ENCODE measurements at regions not wholly inside any gene's neighbourhood (a gene's known extent, or its start where the extent isn't known, plus 50 kb on each side); places are given as distances from the start of the nearest gene placed in this dataset.
A peak's percentile ranks its signal among the peaks of the same experiment; 100 is the strongest.

DNA sequence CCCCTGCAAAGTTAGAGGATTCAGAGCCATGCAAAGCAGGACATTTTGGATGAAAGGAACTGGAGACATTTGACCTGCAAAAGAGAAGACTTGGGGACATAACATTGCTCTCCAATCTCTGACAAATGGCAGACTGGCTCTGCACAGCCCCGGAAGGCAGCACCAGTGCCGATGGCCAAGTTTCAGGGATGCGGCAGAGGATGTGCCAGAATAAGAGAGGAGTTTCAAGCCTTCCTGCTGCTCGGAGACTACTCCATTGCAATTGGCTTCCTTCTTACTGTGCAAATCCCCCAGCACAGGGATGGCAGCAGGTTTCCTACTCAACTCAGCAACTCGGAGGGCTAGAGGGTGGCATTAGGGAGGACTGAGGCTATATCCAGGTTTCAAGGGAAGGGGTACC, 268.8 kb upstream of the ZMIZ1 start:
- POLR2A ChIA-PET, result no interaction called here
- TF ChIP-seq, protein P1, sequence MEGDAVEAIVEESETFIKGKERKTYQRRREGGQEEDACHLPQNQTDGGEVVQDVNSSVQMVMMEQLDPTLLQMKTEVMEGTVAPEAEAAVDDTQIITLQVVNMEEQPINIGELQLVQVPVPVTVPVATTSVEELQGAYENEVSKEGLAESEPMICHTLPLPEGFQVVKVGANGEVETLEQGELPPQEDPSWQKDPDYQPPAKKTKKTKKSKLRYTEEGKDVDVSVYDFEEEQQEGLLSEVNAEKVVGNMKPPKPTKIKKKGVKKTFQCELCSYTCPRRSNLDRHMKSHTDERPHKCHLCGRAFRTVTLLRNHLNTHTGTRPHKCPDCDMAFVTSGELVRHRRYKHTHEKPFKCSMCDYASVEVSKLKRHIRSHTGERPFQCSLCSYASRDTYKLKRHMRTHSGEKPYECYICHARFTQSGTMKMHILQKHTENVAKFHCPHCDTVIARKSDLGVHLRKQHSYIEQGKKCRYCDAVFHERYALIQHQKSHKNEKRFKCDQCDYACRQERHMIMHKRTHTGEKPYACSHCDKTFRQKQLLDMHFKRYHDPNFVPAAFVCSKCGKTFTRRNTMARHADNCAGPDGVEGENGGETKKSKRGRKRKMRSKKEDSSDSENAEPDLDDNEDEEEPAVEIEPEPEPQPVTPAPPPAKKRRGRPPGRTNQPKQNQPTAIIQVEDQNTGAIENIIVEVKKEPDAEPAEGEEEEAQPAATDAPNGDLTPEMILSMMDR (IDR thresholded peaks at IDR 0.05; ENCODE audit: low read depth, low read length), result no peak
- DNase-seq (ENCODE audit: low read depth, low spot score), result no peak
- no peaks in the 10 kb centered on the region; the same call in 1 of the 2 replicates for H3K9me3 ChIP-seq (ENCODE audit: control insufficient read depth, insufficient read depth, low read length)
- CTCF ChIA-PET, result no interaction called here
- peaks cover 27% of the 10 kb centered on the region for H3K27me3 ChIP-seq (ENCODE audit: control insufficient read depth, insufficient read depth, low read length)
- H3K4me3 ChIP-seq (ENCODE audit: low read depth, low read length), result no peak overlapping the region
- H3K27ac ChIP-seq (ENCODE audit: low read depth, low read length), result no peak overlapping the region

DNA sequence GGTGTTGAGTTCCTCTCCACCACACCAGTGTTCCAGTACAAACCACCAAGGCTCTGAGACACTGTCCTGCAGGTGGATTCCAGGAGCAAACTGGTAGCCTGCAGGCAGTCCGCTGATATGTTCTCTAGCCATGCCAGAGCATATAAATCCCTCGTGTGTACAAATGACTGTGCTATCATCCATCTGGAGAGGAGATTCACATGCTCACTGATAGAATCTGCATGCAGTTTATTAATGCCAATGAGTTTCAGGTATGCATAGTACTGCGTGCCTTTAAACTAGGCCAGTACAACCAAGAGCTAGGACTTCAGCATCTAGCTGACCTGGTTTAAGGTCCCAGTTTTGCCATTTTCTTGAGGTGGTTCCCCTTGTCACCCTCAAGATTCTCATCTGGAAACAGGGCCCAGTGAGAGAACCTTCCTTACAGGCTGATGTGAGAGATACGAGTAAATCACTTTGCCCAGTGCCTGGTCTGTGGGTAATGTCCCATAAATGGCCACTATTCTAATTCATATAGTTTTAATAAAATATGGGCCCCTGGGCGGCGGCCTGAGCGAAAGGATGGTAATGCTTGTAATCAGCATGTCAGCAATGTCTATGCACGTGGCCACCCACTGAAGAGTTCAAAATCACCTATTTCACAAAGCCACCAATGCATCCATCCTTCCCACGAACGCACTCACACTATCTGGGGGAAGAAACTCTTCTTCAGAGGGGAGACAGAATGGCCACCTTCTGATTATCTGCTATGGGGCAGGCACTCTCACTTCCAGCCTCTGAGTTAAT, 268.0 kb upstream of the ZMIZ1 start:
- Histone ChIP-seq H3K27me3 (ENCODE audit: control insufficient read depth, insufficient read depth, low read length) (peaks cover 23% of the 10 kb centered on the region), H3K9me3 (ENCODE audit: control insufficient read depth, insufficient read depth, low read length) (no peaks in the 10 kb centered on the region; the same call in 1 of the 2 replicates), H3K4me3 (ENCODE audit: low read depth, low read length) (no peak overlapping the region), H3K27ac (ENCODE audit: low read depth, low read length) (no peak overlapping the region)
- ChIA-PET POLR2A (no interaction called here), CTCF (interaction anchor here (0.7 kb wide), 1 partner anchor 10 kb away, joined by 3 read pairs; no protein-coding TSS in a partner anchor)
- no peak for DNase-seq (ENCODE audit: low read depth, low spot score)
- TF ChIP-seq, protein P1 (IDR thresholded peaks at IDR 0.05; ENCODE audit: low read depth, low read length), result no peak

DNA sequence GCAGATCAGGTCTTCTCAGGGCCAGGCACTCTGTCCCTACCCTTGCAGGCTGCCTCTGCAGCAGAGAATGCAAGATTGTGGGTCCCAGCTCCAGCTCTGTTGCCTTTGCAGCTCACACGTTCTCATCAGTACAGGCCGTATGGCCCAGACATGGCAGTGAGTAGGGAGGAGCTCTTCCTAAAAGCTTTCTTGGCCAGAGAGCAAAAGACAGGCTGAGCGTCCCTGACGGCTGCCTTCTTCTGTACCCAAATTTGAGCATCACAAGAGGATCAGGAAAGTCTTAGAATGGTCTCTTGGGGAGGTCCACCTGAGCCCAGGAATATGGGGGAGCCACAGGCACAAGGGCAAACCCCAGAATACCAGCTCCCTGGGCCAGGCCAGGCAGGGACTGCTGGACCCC, 266.3 kb upstream of the ZMIZ1 start:
- POLR2A ChIA-PET, result no interaction called here
- H3K4me3 ChIP-seq (ENCODE audit: low read depth, low read length), result no peak overlapping the region
- TF ChIP-seq, protein P1 (IDR thresholded peaks at IDR 0.05; ENCODE audit: low read depth, low read length), result no peak
- H3K27ac ChIP-seq (ENCODE audit: low read depth, low read length), result peak overlapping the region; percentile 60
- no peak for DNase-seq (ENCODE audit: low read depth, low spot score)
- no peaks in the 10 kb centered on the region; the same call in 1 of the 2 replicates for H3K9me3 ChIP-seq (ENCODE audit: control insufficient read depth, insufficient read depth, low read length)
- CTCF ChIA-PET, result interaction anchor here (1.2 kb wide), 1 partner anchor 16 kb away, joined by 4 read pairs; no protein-coding TSS in a partner anchor
- H3K27me3 ChIP-seq (ENCODE audit: control insufficient read depth, insufficient read depth, low read length), result peaks cover 22% of the 10 kb centered on the region

DNA sequence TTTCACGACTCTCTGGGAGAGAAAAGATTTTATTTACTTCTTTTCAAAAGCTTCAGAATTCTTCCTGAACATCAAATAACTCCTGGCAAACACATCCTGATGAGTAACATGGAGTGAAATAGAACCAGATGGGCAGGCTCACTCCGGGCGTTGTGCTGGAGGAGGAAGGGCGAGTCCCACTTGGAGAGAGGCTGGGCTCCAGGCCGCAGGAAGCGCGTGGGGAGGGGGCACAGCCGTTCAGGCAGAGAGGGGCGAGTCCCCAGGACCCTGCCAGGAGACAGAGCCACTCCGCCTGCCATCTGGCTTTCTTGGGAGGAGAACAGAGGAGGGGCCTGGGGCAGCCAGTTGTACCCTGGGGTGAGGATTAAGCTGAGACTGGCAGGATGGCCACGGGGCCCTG, 265.9 kb upstream of the ZMIZ1 start:
- ChIA-PET POLR2A (no interaction called here), CTCF (interaction anchor here (0.6 to 1.2 kb wide), 2 partner anchors 17 to 263 kb away, joined by 3 to 4 read pairs; no protein-coding TSS in a partner anchor)
- DNase-seq (ENCODE audit: low read depth, low spot score), result peak; percentile 36
- Histone ChIP-seq H3K4me3 (ENCODE audit: low read depth, low read length) (no peak overlapping the region), H3K27me3 (ENCODE audit: control insufficient read depth, insufficient read depth, low read length) (peaks cover 19% of the 10 kb centered on the region), H3K9me3 (ENCODE audit: control insufficient read depth, insufficient read depth, low read length) (no peaks in the 10 kb centered on the region; the same call in 1 of the 2 replicates), H3K27ac (ENCODE audit: low read depth, low read length) (peak overlapping the region; percentile 60)
- TF ChIP-seq, protein P1 (IDR thresholded peaks at IDR 0.05; ENCODE audit: low read depth, low read length), result no peak

DNA sequence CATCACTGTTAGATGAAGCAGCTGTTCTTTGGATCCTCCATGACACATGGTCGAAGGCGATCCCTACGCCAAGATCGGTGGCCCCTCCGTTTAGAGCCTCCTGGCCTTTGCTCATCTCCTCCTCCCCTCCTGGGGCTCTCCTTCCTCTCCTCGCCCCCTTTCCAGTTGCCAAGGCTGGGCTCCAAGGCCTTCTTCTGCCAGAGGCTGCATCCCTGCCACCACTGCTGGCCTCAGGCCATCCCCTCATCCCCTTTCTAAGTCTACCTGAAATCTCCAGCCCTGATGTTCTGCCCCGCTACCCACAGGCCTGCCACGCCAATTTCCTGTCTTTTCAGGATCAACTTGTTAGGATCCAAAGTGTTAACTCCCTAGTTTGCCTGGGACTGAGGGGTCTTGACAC, 265.1 kb upstream of the ZMIZ1 start:
- TF ChIP-seq, protein P1 (IDR thresholded peaks at IDR 0.05; ENCODE audit: low read depth, low read length), result no peak
- POLR2A ChIA-PET, result no interaction called here
- Histone ChIP-seq H3K4me3 (ENCODE audit: low read depth, low read length) (no peak overlapping the region), H3K27me3 (ENCODE audit: control insufficient read depth, insufficient read depth, low read length) (peaks cover 13% of the 10 kb centered on the region), H3K27ac (ENCODE audit: low read depth, low read length) (no peak overlapping the region), H3K9me3 (ENCODE audit: control insufficient read depth, insufficient read depth, low read length) (no peaks in the 10 kb centered on the region; the same call in 1 of the 2 replicates)
- CTCF ChIA-PET, result interaction anchor here (1.2 kb wide), 1 partner anchor 18 kb away, joined by 4 read pairs; no protein-coding TSS in a partner anchor
- no peak for DNase-seq (ENCODE audit: low read depth, low spot score)
